ENCODE measurements at regions not wholly inside any gene's neighbourhood (a gene's known extent, or its start where the extent isn't known, plus 50 kb on each side); places are given as distances from the start of the nearest gene placed in this dataset.

DNA sequence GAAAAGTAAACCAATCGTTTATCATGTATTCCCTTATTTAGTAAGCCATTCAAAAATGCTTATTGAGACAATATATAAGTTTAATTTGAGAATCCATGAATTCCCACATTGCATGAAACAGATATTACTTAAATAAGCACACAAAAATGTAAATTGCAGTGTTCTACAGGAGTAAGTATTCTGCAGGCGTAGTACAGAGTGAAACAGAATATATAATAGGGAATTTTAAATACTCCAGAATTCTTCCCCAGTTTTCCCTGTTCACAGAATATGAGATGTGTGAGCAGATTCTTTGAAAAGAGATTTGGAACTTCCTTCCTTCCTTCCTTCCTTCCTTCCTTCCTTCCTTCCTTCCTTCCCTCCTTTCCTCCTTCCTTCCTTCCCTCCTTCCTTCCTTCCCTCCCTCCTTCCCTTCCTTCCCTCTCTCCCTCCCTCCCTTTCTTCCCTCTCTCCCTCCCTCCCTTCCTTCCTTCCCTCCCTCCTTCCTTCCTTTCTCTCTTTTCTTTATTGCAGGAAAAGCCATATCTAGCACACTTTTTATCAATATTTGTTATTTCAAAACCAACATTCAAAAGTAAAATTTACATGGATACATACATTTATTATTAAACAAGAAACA, 977.7 kb upstream of the LRRTM1 start:
- Histone ChIP-seq H3K27me3 (ENCODE audit: control insufficient read depth, insufficient read depth, low read length) (no peaks in the 10 kb centered on the region), H3K36me3 (ENCODE audit: control insufficient read depth, insufficient read depth, low read length) (no peaks in the 10 kb centered on the region), H3K9me3 (ENCODE audit: control insufficient read depth, insufficient read depth, low read depth, low read length) (no peaks in the 10 kb centered on the region), H3K27ac (ENCODE audit: low read length) (no peak overlapping the region), H3K4me1 (ENCODE audit: control insufficient read depth, insufficient read depth, low read length) (no peaks in the 10 kb centered on the region), H3K4me3 (ENCODE audit: low read depth in 2 of 2, low read length in 2 of 2) (no peak overlapping the region)
- ChIA-PET CTCF (no interaction called here), POLR2A (no interaction called here)
- no peak for ATAC-seq
- intact Hi-C loops (cut with micrococcal nuclease; ENCODE audit: unreplicated experiment), result no loop called here
- DNase-seq (ENCODE audit: low read depth, low spot score), result no peak
- no TSS peak for BruUV-seq (replicated peaks)
- in situ Hi-C loops (cut with HindIII; ENCODE audit: low pct_unique_long_range_greater_than_20kb, low sequenced_read_pairs), result no loop called here
- TF ChIP-seq SIN3A (IDR thresholded peaks at IDR 0.05; ENCODE audit: borderline replicate concordance, insufficient read depth, low read depth, low read length) (no peak), TCF7L2 (IDR thresholded peaks at IDR 0.05; ENCODE audit: low read depth, low read length) (no peak), POLR2AphosphoS5 (IDR thresholded peaks at IDR 0.05; ENCODE audit: low read depth, low read length) (no peak)
- TF ChIP-seq, protein P1, sequence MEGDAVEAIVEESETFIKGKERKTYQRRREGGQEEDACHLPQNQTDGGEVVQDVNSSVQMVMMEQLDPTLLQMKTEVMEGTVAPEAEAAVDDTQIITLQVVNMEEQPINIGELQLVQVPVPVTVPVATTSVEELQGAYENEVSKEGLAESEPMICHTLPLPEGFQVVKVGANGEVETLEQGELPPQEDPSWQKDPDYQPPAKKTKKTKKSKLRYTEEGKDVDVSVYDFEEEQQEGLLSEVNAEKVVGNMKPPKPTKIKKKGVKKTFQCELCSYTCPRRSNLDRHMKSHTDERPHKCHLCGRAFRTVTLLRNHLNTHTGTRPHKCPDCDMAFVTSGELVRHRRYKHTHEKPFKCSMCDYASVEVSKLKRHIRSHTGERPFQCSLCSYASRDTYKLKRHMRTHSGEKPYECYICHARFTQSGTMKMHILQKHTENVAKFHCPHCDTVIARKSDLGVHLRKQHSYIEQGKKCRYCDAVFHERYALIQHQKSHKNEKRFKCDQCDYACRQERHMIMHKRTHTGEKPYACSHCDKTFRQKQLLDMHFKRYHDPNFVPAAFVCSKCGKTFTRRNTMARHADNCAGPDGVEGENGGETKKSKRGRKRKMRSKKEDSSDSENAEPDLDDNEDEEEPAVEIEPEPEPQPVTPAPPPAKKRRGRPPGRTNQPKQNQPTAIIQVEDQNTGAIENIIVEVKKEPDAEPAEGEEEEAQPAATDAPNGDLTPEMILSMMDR (IDR thresholded peaks at IDR 0.05), result no peak
- TF ChIP-seq, protein P2, sequence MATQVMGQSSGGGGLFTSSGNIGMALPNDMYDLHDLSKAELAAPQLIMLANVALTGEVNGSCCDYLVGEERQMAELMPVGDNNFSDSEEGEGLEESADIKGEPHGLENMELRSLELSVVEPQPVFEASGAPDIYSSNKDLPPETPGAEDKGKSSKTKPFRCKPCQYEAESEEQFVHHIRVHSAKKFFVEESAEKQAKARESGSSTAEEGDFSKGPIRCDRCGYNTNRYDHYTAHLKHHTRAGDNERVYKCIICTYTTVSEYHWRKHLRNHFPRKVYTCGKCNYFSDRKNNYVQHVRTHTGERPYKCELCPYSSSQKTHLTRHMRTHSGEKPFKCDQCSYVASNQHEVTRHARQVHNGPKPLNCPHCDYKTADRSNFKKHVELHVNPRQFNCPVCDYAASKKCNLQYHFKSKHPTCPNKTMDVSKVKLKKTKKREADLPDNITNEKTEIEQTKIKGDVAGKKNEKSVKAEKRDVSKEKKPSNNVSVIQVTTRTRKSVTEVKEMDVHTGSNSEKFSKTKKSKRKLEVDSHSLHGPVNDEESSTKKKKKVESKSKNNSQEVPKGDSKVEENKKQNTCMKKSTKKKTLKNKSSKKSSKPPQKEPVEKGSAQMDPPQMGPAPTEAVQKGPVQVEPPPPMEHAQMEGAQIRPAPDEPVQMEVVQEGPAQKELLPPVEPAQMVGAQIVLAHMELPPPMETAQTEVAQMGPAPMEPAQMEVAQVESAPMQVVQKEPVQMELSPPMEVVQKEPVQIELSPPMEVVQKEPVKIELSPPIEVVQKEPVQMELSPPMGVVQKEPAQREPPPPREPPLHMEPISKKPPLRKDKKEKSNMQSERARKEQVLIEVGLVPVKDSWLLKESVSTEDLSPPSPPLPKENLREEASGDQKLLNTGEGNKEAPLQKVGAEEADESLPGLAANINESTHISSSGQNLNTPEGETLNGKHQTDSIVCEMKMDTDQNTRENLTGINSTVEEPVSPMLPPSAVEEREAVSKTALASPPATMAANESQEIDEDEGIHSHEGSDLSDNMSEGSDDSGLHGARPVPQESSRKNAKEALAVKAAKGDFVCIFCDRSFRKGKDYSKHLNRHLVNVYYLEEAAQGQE (IDR thresholded peaks at IDR 0.05; ENCODE audit: insufficient read depth in 1 of 2, low read depth in 2 of 2, low read length in 1 of 2), result no peak

DNA sequence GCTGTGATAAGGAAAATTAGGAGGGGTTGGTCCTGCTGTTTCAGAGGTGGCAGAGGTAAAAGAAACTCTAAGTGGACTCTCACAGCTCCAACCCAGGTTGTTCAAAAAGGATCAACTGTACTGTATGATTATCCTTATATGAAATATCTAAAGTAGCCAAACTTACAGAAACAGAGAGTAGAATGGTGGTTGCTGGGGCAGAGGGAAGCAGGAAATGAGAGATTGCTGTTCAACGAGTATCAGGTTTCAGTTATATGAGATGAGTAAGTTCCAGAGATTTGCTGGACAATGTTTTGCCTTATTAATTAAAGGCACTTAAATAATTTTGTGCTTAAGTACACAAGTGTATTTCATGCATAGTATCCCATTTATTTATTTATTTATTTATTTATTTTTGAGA, 972.0 kb upstream of the LRRTM1 start:
- CTCF ChIA-PET, result no interaction called here
- TF ChIP-seq, protein P2 (IDR thresholded peaks at IDR 0.05; ENCODE audit: insufficient read depth in 1 of 2, low read depth in 2 of 2, low read length in 1 of 2), result no peak
- no peak for TF ChIP-seq POLR2AphosphoS5 (IDR thresholded peaks at IDR 0.05; ENCODE audit: low read depth, low read length)
- TF ChIP-seq, protein P1 (IDR thresholded peaks at IDR 0.05), result no peak
- no peak for TF ChIP-seq TCF7L2 (IDR thresholded peaks at IDR 0.05; ENCODE audit: low read depth, low read length)
- TF ChIP-seq SIN3A (IDR thresholded peaks at IDR 0.05; ENCODE audit: borderline replicate concordance, insufficient read depth, low read depth, low read length), result no peak
- no peaks in the 10 kb centered on the region for H3K36me3 ChIP-seq (ENCODE audit: control insufficient read depth, insufficient read depth, low read length)

More for the DNA sequence above, 972.0 kb upstream of the LRRTM1 start:
- H3K9me3 ChIP-seq (ENCODE audit: control insufficient read depth, insufficient read depth, low read depth, low read length), result no peaks in the 10 kb centered on the region
- BruUV-seq (replicated peaks), result no TSS peak
- DNase-seq (ENCODE audit: low read depth, low spot score) (no peak), ATAC-seq (no peak)
- H3K27ac ChIP-seq (ENCODE audit: low read length), result no peak overlapping the region
- H3K4me3 ChIP-seq (ENCODE audit: low read depth in 2 of 2, low read length in 2 of 2), result no peak overlapping the region
- in situ Hi-C loops (cut with HindIII; ENCODE audit: low pct_unique_long_range_greater_than_20kb, low sequenced_read_pairs), result no loop called here
- POLR2A ChIA-PET, result no interaction called here
- H3K27me3 ChIP-seq (ENCODE audit: control insufficient read depth, insufficient read depth, low read length), result no peaks in the 10 kb centered on the region
- no peaks in the 10 kb centered on the region for H3K4me1 ChIP-seq (ENCODE audit: control insufficient read depth, insufficient read depth, low read length)
- intact Hi-C loops (cut with micrococcal nuclease; ENCODE audit: unreplicated experiment), result no loop called here

Data from Panc1 (cell line).